ENCODE measurements at regions not wholly inside any gene's neighbourhood (a gene's known extent, or its start where the extent isn't known, plus 50 kb on each side); places are given as distances from the start of the nearest gene placed in this dataset.

- intact Hi-C loops (cut with DNase I): no loop called here
- ATAC-seq: peak; percentile 60 to 81 (median 72)
Observed at GRCh38 chr10:7102084-7102483, 308.8 kb downstream of the SFMBT2 start.

DNA sequence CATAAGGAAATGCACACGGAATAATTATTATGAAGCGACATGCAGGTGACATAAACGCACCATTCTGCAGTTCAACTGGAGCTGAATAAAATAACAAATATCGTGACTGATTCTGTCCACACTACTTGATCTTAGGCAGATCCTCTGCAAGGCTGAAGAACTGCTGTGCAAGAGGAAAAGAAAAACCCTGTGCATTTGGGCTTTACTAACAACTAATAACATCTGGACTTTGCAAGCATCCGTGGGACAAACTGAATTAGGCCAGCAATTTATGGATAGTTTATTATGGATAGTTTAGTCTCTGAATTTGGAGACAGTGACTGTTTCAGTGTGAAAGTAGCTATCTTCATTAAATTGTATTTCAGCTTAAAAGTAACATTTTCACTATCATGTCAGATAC, 309.4 kb downstream of the SFMBT2 start:
- TF ChIP-seq POLR2A (IDR thresholded peaks at IDR 0.05): no peak
- TF ChIP-seq, protein P1, sequence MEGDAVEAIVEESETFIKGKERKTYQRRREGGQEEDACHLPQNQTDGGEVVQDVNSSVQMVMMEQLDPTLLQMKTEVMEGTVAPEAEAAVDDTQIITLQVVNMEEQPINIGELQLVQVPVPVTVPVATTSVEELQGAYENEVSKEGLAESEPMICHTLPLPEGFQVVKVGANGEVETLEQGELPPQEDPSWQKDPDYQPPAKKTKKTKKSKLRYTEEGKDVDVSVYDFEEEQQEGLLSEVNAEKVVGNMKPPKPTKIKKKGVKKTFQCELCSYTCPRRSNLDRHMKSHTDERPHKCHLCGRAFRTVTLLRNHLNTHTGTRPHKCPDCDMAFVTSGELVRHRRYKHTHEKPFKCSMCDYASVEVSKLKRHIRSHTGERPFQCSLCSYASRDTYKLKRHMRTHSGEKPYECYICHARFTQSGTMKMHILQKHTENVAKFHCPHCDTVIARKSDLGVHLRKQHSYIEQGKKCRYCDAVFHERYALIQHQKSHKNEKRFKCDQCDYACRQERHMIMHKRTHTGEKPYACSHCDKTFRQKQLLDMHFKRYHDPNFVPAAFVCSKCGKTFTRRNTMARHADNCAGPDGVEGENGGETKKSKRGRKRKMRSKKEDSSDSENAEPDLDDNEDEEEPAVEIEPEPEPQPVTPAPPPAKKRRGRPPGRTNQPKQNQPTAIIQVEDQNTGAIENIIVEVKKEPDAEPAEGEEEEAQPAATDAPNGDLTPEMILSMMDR (IDR thresholded peaks at IDR 0.05): no peak
- intact Hi-C loops (cut with DNase I): no loop called here
- peaks cover 0 to 3% (median 0%) of the 10 kb centered on the region in 9 donors for H3K27me3 ChIP-seq
- ATAC-seq (no peak), DNase-seq (no peak)
- H3K4me3 ChIP-seq: no peak overlapping the region
- 79 to 83% (median 80%) methylated on average over 5 of the region's 5 CpGs for WGBS, 4 donors
- peak overlapping the region in 1 of 12 donors; percentile 4 for H3K27ac ChIP-seq
- H3K36me3 ChIP-seq: no peaks in the 10 kb centered on the region
- no peaks in the 10 kb centered on the region for H3K9me3 ChIP-seq
- H3K4me1 ChIP-seq: peaks cover 0 to 5% (median 0%) of the 10 kb centered on the region in 12 donors

More at GRCh38 chr10:7102084-7102483, 308.8 kb downstream of the SFMBT2 start:
- TF ChIP-seq, protein P1 (IDR thresholded peaks at IDR 0.05): no peak
- no peak for TF ChIP-seq POLR2A (IDR thresholded peaks at IDR 0.05)
- peaks cover 0 to 5% (median 0%) of the 10 kb centered on the region in 12 donors for H3K4me1 ChIP-seq
- H3K27me3 ChIP-seq: peaks cover 0 to 3% (median 0%) of the 10 kb centered on the region in 9 donors
- H3K4me3 ChIP-seq: no peak overlapping the region
- DNase-seq: peak in 2 of 5 donors; percentile 14 to 20
- no peaks in the 10 kb centered on the region for H3K9me3 ChIP-seq
- no peaks in the 10 kb centered on the region for H3K36me3 ChIP-seq
- H3K27ac ChIP-seq: peak overlapping the region in 1 of 12 donors; percentile 4
- whole genome bisulfite sequencing, 4 donors: 50 to 55% (median 54%) methylated on average over 1 of the region's 1 CpG

- Histone ChIP-seq H3K27ac (no peak overlapping the region), H3K9me3 (no peaks in the 10 kb centered on the region), H3K36me3 (no peaks in the 10 kb centered on the region), H3K4me3 (no peak overlapping the region), H3K27me3 (peaks cover 0 to 3% (median 0%) of the 10 kb centered on the region in 9 donors), H3K4me1 (peaks cover 0 to 5% (median 0%) of the 10 kb centered on the region in 12 donors)
- DNase-seq: no peak
- peak in 1 of 4 donors; percentile 29 for ATAC-seq
- 73 to 76% (median 74%) methylated on average over 8 of the region's 8 CpGs for WGBS, 4 donors
- TF ChIP-seq POLR2A (IDR thresholded peaks at IDR 0.05): no peak
- TF ChIP-seq, protein P1 (IDR thresholded peaks at IDR 0.05): no peak
- intact Hi-C loops (cut with DNase I): no loop called here
Observed at GRCh38 chr10:7100032-7100702, 310.7 kb downstream of the SFMBT2 start.

DNA sequence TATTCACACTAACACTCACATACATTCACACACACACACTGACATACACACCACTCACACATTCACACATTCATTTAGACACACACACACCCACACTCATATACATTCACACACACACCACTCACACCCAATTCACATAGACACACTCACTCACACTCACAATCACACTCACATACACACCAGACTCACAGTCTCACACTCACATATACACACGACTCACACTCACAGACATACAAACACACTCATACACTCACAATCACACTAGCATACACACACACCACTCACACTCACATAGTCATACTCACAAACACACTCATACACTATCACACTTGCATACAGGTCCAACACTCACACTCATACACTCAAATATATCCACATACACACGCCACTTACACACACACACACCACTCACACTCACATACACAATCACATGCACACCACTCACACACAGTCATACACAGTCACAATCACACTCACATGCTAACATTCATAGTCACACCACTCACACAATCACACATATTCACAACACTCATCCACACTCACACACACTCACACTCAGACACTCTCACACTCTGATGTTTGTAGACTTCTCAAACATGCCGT, 312.6 kb downstream of the SFMBT2 start:
- WGBS, 4 donors: 83 to 90% (median 86%) methylated on average over 3 of the region's 3 CpGs
- no peaks in the 10 kb centered on the region for H3K9me3 ChIP-seq
- TF ChIP-seq, protein P1 (IDR thresholded peaks at IDR 0.05): no peak
- no peak for TF ChIP-seq POLR2A (IDR thresholded peaks at IDR 0.05)
- no peaks in the 10 kb centered on the region for H3K36me3 ChIP-seq
- no peak overlapping the region for H3K4me3 ChIP-seq
- DNase-seq (no peak), ATAC-seq (no peak)
- H3K4me1 ChIP-seq: peaks cover 0 to 5% (median 0%) of the 10 kb centered on the region in 12 donors
- no peak overlapping the region for H3K27ac ChIP-seq
- H3K27me3 ChIP-seq: peaks cover 0 to 3% (median 0%) of the 10 kb centered on the region in 9 donors
- intact Hi-C loops (cut with DNase I): no loop called here
